ENCODE measurements at regions not wholly inside any gene's neighbourhood (a gene's known extent, or its start where the extent isn't known, plus 50 kb on each side); places are given as distances from the start of the nearest gene placed in this dataset.

DNA sequence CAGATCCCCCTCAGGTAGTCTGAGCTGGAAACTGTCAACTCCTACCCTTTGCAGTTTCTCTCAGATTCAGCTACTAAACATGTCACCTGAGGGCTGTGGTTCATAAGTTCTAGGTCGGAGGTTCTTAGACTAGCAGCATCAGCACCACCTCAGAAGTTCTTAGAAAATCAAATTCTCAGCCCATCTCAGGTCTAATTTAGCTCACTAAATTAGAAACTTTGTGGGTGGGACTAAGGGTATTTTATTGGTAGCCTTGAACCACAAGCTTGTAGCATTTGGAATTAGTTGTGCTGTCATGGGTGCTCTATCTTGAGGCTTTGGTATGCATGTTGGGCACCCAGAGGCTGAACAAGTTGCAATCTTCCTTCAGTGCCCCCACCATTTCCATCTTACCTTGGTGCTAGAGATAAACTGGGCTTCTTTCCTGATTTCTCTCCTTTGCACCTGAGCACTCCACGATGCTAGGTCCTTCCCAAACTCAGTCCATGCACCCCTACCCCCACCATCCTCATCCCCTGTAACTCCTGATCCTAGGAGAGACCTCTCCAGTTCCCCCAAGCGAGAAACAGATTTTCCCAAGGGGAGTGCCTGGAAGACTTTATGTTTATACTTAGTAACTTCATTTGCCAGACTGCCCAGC, 54.2 kb downstream of the S1PR1 start:
- DNase-seq, result no peak

DNA sequence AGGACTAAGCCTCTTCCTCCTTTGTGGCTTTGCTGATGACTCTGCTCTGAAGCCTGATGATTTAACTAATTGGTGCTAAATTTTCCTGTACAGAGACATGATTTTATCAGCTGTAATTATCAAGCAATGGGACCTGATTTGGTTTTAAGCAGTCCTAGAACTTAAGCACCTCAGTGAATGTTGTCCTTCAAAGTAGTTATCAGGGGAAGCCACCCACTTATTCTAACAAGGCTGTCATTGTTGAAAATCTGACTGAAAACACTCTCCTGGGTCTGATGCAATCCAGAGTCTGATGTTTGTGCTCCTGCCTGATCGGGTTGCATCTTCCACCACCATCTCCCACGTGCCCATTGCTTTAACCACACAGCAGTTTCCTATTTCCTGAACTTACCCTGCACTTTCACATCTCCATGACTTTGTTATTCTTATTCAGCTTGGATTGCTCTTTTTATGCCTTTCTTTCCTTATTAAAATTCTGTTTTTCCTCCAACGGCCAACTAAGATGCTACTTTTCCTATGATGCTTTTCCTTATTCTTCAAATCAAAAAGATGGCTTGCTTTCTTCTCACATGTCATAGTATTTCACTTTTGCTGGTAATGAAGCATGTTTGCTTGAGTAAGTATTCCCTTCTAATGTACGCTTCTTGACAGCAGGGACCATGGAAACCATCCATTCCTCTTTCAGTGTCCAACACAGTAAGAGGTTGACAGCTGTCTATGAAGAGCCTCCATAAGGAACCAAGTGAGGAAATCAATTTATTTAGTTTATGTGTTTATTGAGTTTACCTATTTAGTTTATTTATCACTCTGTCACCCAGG, 55.0 kb downstream of the S1PR1 start:
- no peak for DNase-seq

DNA sequence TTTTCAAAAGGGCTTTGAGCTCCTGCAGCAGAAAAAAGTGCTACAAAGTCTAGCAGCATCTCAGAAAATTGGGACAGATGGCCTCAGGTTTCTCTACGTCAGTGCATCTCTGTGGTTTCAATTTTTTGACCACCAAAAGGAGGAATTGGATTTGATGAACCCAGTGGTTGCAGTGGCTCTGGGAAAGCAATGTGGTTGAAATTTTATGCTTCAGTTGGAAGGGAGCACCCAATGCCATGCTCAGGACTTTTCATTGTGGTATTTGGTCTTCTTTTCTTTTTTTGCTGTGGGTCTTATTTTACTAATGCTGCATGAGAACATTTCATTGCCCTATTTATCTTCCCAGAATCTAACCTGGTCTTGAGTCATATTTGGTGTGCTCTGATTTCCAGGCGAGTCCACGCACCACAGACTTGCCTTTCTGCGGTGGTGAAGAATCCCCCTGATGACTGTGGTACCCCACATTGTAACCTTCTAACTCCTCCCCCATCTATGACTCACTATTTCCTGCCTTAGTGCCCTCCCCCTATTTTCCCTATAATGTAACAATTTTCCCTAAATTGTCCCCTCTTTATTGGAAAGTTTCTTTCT, 56.7 kb downstream of the S1PR1 start:
- DNase-seq, result no peak

DNA sequence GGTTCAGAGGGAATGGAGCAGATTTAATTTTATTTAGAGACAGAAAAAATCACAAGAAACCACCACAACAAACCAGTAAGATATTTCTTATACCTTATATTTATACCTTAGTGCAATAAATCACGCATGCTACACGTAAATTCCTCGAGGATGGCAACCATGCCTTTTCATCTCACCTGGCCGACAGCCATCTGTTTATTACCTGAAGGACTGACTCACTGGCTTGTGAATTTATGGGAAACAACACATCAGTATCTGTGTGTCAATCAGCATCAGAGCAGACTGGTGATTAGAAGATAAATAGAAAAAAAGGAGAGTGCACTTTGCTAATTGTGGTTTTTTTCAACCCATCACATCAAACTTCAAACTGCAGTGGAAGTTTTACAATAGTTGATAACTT, 58.4 kb downstream of the S1PR1 start:
- DNase-seq, result no peak

- no peak for DNase-seq
These were observed 61.8 kb downstream of the S1PR1 start for GRCh38 chr1:101298663-101299062.

DNA sequence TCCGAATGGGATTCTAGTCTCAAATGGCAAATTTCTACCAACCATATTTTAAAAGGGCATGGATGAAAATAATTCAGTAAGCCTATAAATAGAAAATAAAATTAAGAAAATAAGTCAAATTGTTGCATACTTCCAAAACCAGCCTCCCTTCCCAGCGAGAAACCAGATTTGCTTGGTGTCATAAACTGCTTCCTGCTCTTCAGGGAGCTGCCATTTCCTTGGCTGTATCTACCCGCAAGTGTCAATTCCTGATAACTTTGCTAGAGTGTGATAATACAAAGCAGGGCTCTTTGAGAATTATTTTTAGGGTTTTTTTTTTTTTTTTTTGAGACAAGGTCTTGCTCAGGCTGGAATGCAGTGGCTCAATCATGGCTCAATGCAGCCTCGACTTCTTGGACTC, 62.3 kb downstream of the S1PR1 start:
- DNase-seq, result no peak

DNA sequence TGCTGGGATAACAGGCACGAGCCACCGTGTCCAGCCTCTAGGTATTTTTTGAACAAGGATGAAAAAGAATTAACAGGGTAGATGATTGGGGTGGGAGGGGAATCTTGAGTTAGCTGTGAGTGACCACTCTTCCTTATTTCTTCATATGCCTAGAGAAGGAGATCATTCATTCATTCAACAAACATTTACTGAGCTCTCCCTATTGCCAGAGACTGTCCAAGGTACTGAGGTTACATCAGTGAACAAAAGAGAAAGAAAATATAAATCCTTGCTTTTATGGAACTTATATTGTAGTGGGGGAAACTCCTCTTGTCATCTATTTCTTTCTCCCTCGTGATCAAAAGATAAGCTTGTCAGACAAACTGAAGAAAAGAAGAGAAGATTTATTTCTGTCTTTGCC, 62.9 kb downstream of the S1PR1 start:
- DNase-seq, result no peak

- DNase-seq, result no peak
These were observed 64.1 kb downstream of the S1PR1 start for GRCh38 chr1:101300916-101301315.

GRCh38 chr1:101301446-101302057, 64.7 kb downstream of the S1PR1 start:
- no peak for DNase-seq

DNA sequence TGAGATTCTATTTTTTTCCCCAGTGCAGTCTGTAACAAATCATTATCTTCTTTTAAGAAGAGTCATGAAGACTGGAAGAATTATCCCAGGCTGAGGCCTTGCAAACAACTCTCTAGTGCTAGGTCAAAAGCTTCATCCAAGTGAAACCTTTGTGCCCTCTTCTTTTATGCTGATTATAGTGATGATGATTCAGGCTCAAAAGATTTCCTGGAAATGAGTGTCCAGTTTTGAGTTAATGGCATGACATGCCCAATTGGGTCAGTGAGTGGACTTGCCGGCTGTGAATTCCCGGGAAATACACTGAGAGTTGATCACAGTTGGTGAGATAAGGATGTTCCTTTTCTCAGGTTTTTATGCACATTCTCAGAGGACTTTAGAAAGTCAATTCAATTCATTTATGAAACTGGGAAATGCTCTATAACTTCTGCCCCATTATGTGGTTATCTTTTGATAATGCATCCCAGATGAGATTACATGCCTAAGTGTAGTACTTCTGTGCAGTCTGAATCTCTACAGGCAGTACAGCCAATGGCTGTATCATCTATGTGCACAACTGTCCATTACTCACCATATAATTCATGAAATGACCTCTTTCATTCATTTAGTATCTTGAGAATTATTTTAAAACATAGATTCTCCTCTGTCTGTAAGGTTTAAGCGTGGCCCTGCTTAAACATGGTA, 66.2 kb downstream of the S1PR1 start:
- DNase-seq, result no peak

DNA sequence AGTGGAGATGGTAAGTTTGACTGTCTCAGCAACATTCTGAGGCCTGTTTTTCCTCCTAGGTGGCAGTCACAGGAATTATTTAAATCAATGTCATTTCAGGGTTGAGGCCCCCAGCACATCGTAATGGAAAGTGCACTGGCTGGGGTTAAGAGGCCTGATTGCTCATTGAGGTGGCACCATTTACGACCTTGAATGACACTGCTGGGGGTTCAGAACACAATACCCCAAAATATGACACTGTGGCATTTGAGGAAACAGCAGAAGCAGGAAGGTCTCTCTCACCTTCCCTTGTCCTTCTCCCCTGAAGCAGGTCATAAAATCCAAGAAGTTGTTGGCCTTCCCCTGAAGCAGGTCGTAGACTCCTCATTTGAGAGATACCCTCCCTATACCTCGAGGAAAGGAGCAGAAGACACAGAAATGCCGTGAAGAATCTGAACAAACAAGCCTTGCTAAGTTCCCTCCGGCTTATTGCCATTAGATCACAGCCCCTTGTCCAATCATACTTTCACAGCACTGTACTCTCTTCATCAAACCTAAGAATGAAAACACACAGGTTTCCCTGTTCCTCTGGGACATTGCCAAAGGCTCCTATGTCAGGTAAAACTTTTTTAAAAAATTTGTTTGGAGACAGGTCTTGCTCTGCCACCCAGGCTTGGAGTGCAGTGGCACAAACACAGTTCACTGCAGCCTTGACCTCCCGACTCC, 71.3 kb downstream of the S1PR1 start:
- DNase-seq, result no peak

DNA sequence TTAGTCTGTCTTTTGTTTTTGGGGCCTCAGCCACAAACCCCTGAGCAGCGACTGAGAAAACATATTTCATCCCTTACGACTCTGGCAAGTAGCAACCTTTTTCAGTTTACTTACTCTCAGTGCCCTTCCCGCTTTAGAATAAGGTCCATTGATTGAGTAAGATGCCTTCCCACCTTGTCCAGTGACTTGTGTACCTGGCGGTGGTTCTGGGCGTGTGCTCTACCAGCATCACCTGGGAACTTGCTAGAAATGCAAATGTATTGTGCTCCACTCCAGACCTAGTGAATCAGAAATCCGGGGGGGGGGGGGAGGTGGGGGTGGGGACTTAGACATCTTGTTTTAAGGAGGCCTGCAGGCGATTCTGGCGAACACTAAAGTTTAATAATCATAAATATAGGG, 72.1 kb downstream of the S1PR1 start:
- DNase-seq, result no peak

- DNase-seq, result peak in 1 of 2 experiments; percentile 13
These were observed 72.8 kb downstream of the S1PR1 start for GRCh38 chr1:101309334-101310311.

DNA sequence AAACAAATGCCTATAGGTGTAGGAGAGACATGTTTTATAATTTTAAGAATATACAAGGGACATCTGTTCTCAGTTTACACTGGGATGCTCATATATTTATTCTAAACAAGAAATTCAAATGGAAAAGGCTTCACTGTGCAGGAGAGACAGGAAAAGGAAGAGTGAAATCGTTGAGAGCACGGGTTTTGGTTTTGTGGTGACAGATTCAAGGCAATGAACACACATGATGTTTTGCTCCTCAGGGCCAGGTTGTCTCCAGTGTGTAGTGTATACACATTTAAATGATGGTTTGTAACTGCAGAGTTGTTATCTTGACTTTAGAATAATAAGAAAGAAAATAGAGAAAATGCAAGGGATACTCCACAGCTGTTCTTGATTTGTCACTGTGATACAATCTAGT, 73.7 kb downstream of the S1PR1 start:
- no peak for DNase-seq

DNA sequence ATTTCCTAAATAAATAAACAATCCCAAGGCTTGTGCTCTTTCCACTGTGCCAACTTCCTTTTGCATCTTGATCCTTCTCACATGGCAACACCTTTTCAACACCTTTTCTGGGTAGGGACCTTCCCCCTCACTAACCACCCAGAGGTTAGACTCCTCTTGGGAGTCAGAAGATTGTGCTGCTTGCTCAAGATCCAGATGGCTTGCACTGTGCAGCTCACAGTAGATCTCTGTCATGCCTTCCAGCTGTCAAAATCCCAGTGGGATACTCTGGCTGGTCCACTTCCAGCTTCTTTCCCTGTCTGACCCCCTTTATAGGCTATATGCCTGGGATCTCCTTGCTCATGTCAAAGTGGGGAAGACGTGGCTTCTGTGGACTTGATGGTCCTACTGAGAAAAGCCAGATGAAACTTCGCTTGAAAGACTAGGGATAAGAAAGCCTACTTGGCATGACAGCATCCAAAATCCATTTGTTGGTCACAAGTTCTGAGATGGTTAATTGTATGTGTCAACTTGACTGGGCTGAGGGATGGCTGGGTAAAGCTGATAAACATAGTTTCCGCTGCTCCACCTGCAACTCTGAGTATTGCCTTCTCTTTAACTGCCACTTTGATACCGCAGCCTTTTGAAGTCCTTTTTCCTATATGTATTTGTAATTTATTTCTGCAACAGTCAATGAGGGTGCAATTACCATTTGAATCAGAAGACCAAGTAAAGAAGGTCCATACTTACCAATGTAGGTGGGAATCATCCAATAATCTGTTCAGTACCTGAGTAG, 74.5 kb downstream of the S1PR1 start:
- no peak for DNase-seq

DNA sequence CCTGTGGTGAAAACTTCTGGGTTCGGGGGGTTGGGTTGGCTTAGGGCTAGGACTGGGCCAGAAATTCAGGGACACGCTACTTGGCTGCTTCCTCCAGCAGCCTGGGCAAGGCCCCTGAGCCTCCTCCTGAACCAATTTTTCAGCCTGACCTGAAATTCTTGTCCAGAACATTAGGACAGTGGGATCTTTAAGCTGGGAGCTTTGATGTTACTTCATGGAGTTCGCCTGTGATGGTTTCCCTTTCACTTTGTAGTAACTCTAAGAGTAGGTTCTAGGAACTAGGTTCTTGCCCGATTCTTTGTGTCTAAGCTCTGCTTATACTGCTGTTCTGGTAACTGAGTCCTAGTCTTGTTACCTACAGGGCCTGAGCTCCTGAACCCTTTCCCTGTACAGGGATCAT, 75.3 kb downstream of the S1PR1 start:
- no peak for DNase-seq

GRCh38 chr1:101313356-101313755, 76.5 kb downstream of the S1PR1 start:
- DNase-seq, result no peak

DNA sequence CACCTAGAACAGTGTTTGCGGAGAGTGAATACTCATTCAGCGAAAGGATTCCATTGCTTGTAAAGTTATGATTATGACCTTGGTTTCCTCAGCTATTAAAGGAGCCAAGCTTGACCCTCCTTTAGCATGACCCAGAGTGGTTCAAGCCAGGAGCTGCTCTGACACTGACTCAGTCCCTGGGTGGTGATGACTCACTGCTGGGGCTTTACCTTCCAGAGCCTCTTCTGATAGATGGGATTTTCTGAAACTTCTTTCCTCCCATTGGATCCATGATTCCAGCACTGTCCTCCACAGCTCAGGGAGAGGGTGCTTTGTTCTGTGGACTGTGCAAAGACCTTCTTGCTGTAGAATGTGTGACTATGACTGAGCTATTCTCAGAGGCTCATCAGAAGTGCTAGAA, 77.4 kb downstream of the S1PR1 start:
- no peak for DNase-seq

DNA sequence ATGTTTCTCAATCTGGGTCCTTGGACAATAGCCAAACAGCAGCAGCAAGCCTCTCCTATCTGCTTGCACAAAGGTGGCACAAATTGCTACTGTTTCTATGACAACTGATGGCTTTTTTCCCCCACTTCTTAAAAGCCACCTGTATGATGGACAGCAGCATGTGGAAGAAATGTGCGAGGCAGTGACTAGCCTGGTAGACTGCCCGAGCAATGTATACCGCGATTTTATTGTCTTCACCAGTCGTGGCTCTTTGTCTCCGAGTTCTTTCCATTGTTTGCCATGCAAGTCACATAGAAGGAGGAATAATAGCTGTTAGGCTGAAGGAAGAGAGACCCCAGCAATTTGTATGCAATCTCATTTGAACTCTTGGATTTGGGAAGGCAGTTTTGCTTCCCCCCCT, 79.4 kb downstream of the S1PR1 start:
- no peak for DNase-seq

GRCh38 chr1:101316799-101317198, 80.0 kb downstream of the S1PR1 start:
- DNase-seq, result no peak

GRCh38 chr1:101317590-101317989, 80.8 kb downstream of the S1PR1 start:
- no peak for DNase-seq
